HEK293T (cell line): ENCODE measurements at regions not wholly inside any gene's neighbourhood (a gene's known extent, or its start where the extent isn't known, plus 50 kb on each side); places are given as distances from the start of the nearest gene placed in this dataset.
"Not testable (repeated sequence)": the region's sequence is repeated elsewhere in the genome, so short reads cannot be mapped to it uniquely, and the experiment has no call there.

ENCODE experiments used
- CTCF ChIA-PET: fragments of 350-600 bp; formaldehyde crosslinking; extraction: SDS; loops from one replicate; lab custom pipeline; 2021; ENCODE audit warnings: antibody characterized with exemption, inconsistent platforms; lab: Yijun Ruan, JAX
- POLR2A ChIA-PET: fragments of 350-600 bp; formaldehyde crosslinking; extraction: SDS; loops from one replicate; lab custom pipeline; 2020; ENCODE audit warnings: antibody characterized with exemption, inconsistent platforms; lab: Yijun Ruan, JAX
- DNase-seq: peaks from one replicate; pipeline ENCODE4 v3.0.0; 2012; ENCODE audit warnings: mixed read lengths; ENCODE audit errors: extremely low spot score
- ARNT ChIP-seq: fragments of 450-650 bp; IDR thresholded peaks from 2 replicates; pipeline ENCODE4 v1.6.1; 2017; ENCODE audit warnings: mild to moderate bottlenecking
- BHLHE40 ChIP-seq: fragments of 450-650 bp; IDR thresholded peaks from 2 replicates; pipeline ENCODE4 v1.6.1; 2016; ENCODE audit warnings: mild to moderate bottlenecking, moderate library complexity, borderline replicate concordance
- CTBP1 ChIP-seq: fragments of 450-650 bp; IDR thresholded peaks from 2 replicates; pipeline ENCODE4 v1.6.1; 2016; ENCODE audit warnings: borderline replicate concordance
- ELF4 ChIP-seq: fragments of 450-650 bp; IDR thresholded peaks from 2 replicates; pipeline ENCODE4 v1.6.1; 2017; ENCODE audit warnings: antibody characterized with exemption
- FOXA1 ChIP-seq: fragments of 450-650 bp; IDR thresholded peaks from 2 replicates; pipeline ENCODE4 v1.6.1; 2016; ENCODE audit warnings: mild to moderate bottlenecking
- FOXK2 ChIP-seq: fragments of 450-650 bp; IDR thresholded peaks from 2 replicates; pipeline ENCODE4 v1.6.1; 2016; ENCODE audit warnings: mild to moderate bottlenecking
- FOXM1 ChIP-seq: fragments of 450-650 bp; IDR thresholded peaks from 2 replicates; pipeline ENCODE4 v1.6.1; 2017; ENCODE audit warnings: mild to moderate bottlenecking, borderline replicate concordance
- HDGF ChIP-seq: fragments of 450-650 bp; IDR thresholded peaks from 2 replicates; pipeline ENCODE4 v1.6.1; 2017; ENCODE audit warnings: antibody characterized with exemption, borderline replicate concordance
- L3MBTL2 ChIP-seq: fragments of 450-650 bp; conservative IDR thresholded peaks from 2 replicates; pipeline ENCODE4 v1.6.1; 2016; ENCODE audit warnings: mild to moderate bottlenecking
- LEF1 ChIP-seq: fragments of 450-650 bp; IDR thresholded peaks from 2 replicates; pipeline ENCODE4 v1.6.1; 2017; ENCODE audit warnings: mild to moderate bottlenecking, borderline replicate concordance
- NFRKB ChIP-seq: fragments of 450-650 bp; IDR thresholded peaks from 2 replicates; pipeline ENCODE4 v1.6.1; 2016; ENCODE audit warnings: mild to moderate bottlenecking, moderate library complexity
- SP1 ChIP-seq: fragments of 450-650 bp; IDR thresholded peaks from 2 replicates; pipeline ENCODE4 v1.6.1; 2017
- SUZ12 ChIP-seq: fragments of 450-650 bp; IDR thresholded peaks from 2 replicates; pipeline ENCODE4 v1.6.1; 2016; ENCODE audit warnings: mild to moderate bottlenecking
- TARDBP ChIP-seq: fragments of 450-650 bp; IDR thresholded peaks from 2 replicates; pipeline ENCODE4 v1.6.1; 2016
- ZNF384 ChIP-seq: fragments of 450-650 bp; IDR thresholded peaks from 2 replicates; pipeline ENCODE4 v1.6.1; 2016
- TF ChIP-seq, protein P1 (sequence below): fragments of 450-650 bp; IDR thresholded peaks from 2 replicates; pipeline ENCODE4 v1.6.1; 2016

DNA sequence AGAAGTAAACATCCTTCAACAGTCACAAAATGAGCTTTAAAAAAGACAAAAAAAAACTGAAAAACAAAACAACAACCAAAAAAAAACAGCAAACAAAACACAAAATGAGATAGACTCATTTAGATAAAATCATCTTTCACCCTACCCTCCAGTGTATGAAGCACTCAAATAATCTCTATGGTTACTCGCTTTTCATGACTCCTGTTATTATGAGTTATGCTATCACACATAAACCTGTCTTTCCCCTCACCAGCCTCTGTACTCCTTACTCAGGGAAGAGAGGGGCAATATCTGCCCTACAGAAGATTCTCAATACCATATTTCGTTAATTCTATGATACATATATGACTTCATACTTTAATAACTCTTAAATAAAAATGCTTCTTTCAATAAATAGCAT lies 158.2 kb downstream of the TPBG start:
- ChIA-PET CTCF (no interaction called here), POLR2A (no interaction called here)
- DNase-seq = no peak
- TF ChIP-seq ARNT (no peak), ELF4 (no peak), FOXM1 (no peak), ZNF384 (no peak), FOXA1 (no peak), TARDBP (no peak), FOXK2 (no peak), SUZ12 (no peak), LEF1 (no peak), CTBP1 (no peak), HDGF (no peak), SP1 (no peak), NFRKB (no peak)

DNA sequence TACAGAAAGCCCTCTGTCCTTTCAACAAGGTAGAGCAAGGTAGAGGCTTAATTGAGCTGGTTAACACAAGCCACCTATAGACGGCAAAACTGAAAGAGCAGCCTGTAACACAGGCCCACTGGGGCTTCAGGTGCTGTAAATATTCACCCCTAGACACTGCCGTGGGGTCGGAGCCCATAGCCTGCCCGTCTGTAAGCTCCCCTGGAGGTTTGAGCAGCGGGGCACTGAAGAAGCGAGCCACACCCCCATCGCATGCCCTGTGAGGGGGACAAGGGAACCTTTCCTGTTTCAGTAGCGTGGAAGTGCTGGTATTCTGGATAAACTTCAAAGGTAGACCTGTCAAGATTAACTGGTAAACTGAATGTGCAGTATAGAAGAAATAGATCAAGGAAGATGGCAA lies 160.4 kb downstream of the TPBG start:
- ChIA-PET CTCF (no interaction called here), POLR2A (no interaction called here)
- DNase-seq = no peak
- TF ChIP-seq L3MBTL2 (no peak), FOXM1 (no peak)
- TF ChIP-seq, protein P1, sequence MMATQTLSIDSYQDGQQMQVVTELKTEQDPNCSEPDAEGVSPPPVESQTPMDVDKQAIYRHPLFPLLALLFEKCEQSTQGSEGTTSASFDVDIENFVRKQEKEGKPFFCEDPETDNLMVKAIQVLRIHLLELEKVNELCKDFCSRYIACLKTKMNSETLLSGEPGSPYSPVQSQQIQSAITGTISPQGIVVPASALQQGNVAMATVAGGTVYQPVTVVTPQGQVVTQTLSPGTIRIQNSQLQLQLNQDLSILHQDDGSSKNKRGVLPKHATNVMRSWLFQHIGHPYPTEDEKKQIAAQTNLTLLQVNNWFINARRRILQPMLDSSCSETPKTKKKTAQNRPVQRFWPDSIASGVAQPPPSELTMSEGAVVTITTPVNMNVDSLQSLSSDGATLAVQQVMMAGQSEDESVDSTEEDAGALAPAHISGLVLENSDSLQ = no peak

DNA sequence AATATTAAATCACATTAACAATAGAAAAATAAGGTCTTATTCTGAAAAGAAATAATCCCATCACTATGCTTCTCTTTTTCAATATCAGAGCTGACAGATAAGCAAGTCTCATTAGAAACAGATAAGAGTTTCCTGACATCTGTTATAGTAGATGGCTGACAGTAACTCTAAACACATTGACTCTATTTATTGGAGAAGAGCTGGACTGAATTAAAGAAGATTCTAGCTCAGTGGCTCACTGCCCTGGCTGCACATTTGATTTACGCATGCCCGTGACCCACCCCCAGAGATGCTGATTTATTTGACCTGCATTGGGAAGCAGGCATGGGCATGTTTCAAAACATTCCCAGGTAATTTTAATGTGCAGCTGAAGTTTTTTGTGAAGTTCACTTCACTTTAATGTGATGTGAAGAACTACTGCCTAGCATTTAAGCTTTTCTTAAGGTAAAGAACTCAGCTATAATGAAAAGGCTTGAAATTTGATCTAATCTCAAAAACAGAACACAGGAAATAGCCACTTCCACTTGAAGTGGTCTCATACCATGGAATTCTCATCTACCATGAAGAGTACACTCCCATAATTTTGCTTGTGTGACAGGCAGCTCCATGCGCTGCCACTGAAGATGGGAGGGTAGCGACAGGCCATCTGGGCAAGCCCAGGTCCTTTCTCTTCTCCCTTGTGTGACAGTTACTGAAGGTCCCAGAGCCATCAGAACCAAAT lies 162.3 kb downstream of the TPBG start:
- CTCF ChIA-PET = interaction anchor here (0.6 kb wide), 2 partner anchors 9 to 235 kb away, joined by 3 to 4 read pairs; no protein-coding TSS in a partner anchor
- no peak for TF ChIP-seq FOXA1
- TF ChIP-seq FOXM1 = no peak
- no peak for TF ChIP-seq SP1
- no peak for TF ChIP-seq BHLHE40
- TF ChIP-seq TARDBP = no peak
- TF ChIP-seq ARNT = no peak
- DNase-seq = no peak
- POLR2A ChIA-PET = no interaction called here

DNA sequence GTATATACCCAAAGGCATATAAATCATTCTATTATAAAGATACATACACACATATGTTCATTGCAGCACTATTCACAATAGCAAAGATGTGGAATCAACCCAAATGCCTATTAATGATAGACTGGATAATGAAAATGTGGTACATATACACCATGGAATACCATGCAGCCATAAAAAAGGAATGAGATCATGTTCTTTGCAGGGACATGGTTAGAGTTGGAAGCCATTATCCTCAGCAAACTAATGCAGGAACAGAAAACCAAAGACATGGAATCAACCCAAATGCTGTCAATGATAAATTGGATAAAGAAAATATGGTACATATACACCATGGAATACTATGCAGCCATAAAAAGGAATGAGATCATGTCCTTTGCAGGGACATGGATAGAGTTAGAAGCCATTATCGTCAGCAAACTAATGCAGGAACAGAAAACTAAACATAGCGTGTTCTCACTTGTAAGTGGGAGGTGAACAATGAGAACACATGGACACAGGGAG lies 166.4 kb downstream of the TPBG start:
- DNase-seq, POLR2A ChIA-PET, CTCF ChIA-PET: not testable (repeated sequence)

DNA sequence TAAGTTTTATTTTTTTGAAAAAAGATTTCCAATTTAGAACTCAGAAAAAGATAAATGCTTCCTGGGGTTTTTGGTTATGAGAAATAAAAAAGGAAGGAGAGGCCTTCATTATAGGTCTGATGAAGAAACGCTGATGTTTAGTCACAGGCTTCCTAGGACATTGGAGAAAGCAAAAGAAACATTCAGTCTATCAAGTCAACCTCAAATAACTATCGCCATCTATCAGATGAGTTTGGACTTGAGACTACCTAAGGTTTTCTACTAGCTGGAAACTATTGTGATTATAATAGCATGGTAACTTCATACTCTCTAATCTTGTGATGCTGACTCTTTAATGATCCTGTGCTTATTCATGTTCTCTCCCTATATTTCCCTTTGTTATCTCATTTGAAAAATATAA lies 171.3 kb downstream of the TPBG start:
- POLR2A ChIA-PET = no interaction called here
- CTCF ChIA-PET = no interaction called here
- DNase-seq = no peak
- TF ChIP-seq, protein P1 = no peak
- TF ChIP-seq L3MBTL2 (no peak), SP1 (no peak), LEF1 (no peak), SUZ12 (no peak), FOXK2 (no peak), NFRKB (no peak), ZNF384 (no peak), HDGF (no peak), FOXA1 (no peak), ARNT (no peak), CTBP1 (no peak), BHLHE40 (no peak), ELF4 (no peak), TARDBP (no peak), FOXM1 (no peak)

DNA sequence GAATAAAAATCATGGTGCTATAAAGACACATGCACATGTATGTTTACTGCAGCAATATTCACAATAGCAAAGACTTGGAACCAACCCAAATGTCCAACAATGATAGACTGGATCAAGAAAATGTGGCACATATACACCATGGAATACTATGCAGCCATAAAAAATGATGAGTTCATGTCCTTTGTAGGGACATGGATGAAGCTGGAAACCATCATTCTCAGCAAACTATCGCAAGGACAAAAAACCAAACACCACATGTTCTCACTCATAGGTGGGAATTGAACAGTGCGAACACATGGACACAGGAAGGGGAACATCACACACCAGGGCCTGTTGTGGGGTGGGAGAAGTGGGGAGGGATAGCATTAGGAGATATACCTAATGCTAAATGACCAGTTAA lies 185.9 kb downstream of the TPBG start:
- CTCF ChIA-PET, POLR2A ChIA-PET, DNase-seq: not testable (repeated sequence)

DNA sequence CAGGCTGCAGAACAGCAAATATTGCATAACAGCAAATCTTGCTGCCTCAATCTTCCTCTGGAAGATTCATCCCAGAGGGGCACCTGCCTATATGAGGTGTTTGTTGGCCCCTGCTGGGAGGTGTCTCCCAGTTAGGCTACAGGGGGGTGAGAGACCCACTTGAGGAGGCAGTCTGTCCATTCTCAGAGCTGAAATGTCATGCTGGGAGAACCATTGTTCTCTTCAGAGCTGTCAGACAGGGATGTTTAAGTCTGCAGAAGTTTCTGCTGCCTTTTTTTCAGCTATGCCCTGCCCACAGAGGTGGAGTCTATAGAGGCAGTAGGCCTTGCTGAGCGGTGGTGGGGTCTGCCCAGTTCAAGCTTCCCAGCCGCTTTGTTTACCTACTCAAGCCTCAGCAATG lies 187.7 kb downstream of the TPBG start:
- DNase-seq, POLR2A ChIA-PET, CTCF ChIA-PET: not testable (repeated sequence)

DNA sequence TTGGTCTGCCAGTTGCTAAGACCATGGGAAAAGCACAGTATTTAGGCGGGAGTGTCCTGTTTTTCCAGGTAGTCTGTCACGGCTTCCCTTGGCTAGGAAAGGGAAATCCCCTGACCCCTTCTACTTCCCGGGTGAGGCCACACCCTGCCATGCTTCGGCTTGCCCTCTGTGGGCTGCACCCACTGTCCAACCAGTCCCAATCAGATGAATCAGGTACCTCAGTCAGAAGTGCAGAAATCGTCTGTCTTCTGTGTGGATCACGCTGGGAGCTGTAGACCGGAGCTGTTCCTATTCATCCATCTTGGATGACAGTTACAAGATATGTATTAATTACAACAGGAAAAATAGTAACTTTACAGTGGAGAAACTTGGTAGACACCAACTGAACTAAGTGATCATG lies 188.2 kb downstream of the TPBG start:
- no peak for DNase-seq
- ChIA-PET CTCF (no interaction called here), POLR2A (no interaction called here)
- TF ChIP-seq TARDBP (no peak), CTBP1 (no peak), ELF4 (no peak), SP1 (no peak), FOXA1 (no peak), BHLHE40 (no peak), HDGF (no peak), L3MBTL2 (no peak), FOXM1 (no peak), LEF1 (no peak), NFRKB (no peak), ZNF384 (no peak)
- TF ChIP-seq, protein P1 = no peak
